ENCODE measurements at regions not wholly inside any gene's neighbourhood (a gene's known extent, or its start where the extent isn't known, plus 50 kb on each side); places are given as distances from the start of the nearest gene placed in this dataset.

DNA sequence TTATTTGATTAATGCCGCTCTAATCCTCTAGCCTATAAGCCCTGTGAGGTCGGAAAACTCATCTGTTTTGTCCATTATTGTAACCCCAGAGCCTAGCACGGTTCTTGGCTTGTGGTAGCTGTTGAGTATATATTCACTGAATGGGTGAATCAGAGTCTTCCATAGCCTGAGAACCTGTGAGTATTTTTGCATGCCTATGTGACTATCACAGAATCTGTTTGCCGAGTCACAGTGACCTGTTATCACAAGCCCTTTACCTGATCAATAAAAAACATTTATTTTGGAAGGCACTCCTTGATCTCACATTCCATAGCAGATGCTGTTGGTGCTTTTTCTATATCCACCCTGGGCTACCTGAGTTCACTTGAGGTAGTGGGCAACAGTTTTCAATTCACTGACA is 125.0 kb upstream of the STC2 start:
- no peaks in the 10 kb centered on the region for H3K36me3 ChIP-seq (ENCODE audit: insufficient read depth, low read length)
- H3K79me2 ChIP-seq (ENCODE audit: insufficient read depth, low read length): no peaks in the 10 kb centered on the region
- no peak overlapping the region for H3K4me2 ChIP-seq (ENCODE audit: low read length)
- H2AFZ ChIP-seq (ENCODE audit: low read length): no peak overlapping the region
- H3K4me3 ChIP-seq (ENCODE audit: low read depth, low read length, poor library complexity, severe bottlenecking): no peak overlapping the region
- H4K20me1 ChIP-seq (ENCODE audit: insufficient read depth, low read length): no peaks in the 10 kb centered on the region
- no peaks in the 10 kb centered on the region for H3K9me2 ChIP-seq (ENCODE audit: low read depth, low read length)
- no peak overlapping the region for H3K9ac ChIP-seq (ENCODE audit: low read length)
- TF ChIP-seq, protein P1, sequence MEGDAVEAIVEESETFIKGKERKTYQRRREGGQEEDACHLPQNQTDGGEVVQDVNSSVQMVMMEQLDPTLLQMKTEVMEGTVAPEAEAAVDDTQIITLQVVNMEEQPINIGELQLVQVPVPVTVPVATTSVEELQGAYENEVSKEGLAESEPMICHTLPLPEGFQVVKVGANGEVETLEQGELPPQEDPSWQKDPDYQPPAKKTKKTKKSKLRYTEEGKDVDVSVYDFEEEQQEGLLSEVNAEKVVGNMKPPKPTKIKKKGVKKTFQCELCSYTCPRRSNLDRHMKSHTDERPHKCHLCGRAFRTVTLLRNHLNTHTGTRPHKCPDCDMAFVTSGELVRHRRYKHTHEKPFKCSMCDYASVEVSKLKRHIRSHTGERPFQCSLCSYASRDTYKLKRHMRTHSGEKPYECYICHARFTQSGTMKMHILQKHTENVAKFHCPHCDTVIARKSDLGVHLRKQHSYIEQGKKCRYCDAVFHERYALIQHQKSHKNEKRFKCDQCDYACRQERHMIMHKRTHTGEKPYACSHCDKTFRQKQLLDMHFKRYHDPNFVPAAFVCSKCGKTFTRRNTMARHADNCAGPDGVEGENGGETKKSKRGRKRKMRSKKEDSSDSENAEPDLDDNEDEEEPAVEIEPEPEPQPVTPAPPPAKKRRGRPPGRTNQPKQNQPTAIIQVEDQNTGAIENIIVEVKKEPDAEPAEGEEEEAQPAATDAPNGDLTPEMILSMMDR (IDR thresholded peaks at IDR 0.05; ENCODE audit: low read length): no peak
- TF ChIP-seq EZH2 (IDR thresholded peaks at IDR 0.05; ENCODE audit: borderline replicate concordance, low read length): no peak
- H3K27me3 ChIP-seq (ENCODE audit: insufficient read depth, low read length): no peaks in the 10 kb centered on the region
- H3K4me1 ChIP-seq (ENCODE audit: insufficient read depth, low read length, severe bottlenecking): no peaks in the 10 kb centered on the region
- H3K27ac ChIP-seq (ENCODE audit: low read depth, low read length, poor library complexity, severe bottlenecking): no peak overlapping the region
- H3K9me3 ChIP-seq (ENCODE audit: low read length): no peaks in the 10 kb centered on the region
- H3F3A ChIP-seq (ENCODE audit: insufficient read depth, low read length): no peaks in the 10 kb centered on the region

DNA sequence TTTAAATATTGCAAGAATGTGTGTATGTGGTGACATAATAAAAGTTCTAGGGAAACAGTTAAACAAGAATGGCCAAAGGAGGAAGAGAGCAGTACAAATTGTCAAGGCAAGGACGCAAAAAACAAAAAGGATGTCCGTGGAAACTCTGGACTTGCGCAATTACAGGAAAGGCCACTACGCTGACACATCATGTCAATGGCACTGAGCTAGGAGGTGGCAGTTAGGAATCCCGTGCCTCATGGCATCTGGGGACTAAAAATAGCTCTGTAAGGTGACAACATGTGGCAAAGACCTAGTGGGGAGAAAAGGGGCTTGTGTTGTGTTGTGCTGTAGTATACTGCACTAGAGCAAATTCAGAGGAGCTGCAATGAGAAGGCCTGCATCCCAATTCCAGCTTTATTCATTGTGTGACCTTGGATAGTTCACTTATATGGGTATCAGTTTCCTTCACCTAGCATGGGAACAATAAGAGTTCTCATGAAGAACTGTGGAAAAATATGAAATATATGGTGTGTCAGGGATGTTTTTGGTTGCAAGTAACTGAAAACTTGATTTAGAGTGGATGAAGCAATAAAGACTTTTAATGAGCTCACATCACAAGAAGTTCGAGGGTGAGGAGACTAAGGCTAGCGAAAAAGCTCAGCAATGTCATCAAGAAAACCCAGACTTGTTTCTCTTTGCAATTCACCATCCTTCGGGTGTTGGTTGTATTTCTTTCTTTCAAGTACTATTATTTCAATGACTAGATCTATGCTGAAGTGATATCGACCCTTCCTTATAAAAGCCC is 124.1 kb upstream of the STC2 start:
- Histone ChIP-seq H3K79me2 (ENCODE audit: insufficient read depth, low read length) (no peaks in the 10 kb centered on the region), H3K9me2 (ENCODE audit: low read depth, low read length) (no peaks in the 10 kb centered on the region), H3F3A (ENCODE audit: insufficient read depth, low read length) (no peaks in the 10 kb centered on the region), H3K27ac (ENCODE audit: low read depth, low read length, poor library complexity, severe bottlenecking) (no peak overlapping the region), H3K27me3 (ENCODE audit: insufficient read depth, low read length) (no peaks in the 10 kb centered on the region), H3K9me3 (ENCODE audit: low read length) (no peaks in the 10 kb centered on the region), H3K4me2 (ENCODE audit: low read length) (no peak overlapping the region), H4K20me1 (ENCODE audit: insufficient read depth, low read length) (no peaks in the 10 kb centered on the region), H3K4me3 (ENCODE audit: low read depth, low read length, poor library complexity, severe bottlenecking) (no peak overlapping the region), H3K9ac (ENCODE audit: low read length) (no peak overlapping the region), H2AFZ (ENCODE audit: low read length) (no peak overlapping the region), H3K4me1 (ENCODE audit: insufficient read depth, low read length, severe bottlenecking) (no peaks in the 10 kb centered on the region), H3K36me3 (ENCODE audit: insufficient read depth, low read length) (no peaks in the 10 kb centered on the region)
- no peak for TF ChIP-seq EZH2 (IDR thresholded peaks at IDR 0.05; ENCODE audit: borderline replicate concordance, low read length)
- TF ChIP-seq, protein P1 (IDR thresholded peaks at IDR 0.05; ENCODE audit: low read length): no peak

DNA sequence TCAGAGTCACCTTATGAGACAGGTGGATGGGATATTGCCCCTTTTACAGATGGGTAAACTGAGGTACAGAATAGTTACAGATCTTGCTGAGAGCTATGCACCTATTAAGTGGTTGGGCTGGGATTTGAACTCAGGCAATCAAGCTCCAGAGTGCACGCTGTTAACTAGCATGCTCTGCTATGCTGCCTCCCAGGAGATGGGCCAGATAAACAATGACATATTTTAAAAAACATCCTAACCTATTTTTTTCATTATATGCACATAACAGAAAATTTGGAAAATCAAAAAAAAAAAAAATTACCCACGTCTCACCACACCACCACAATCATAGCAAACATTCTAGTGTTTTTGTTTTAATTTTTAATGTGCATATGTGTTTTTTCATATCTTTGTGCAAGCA is 123.4 kb upstream of the STC2 start:
- Histone ChIP-seq H2AFZ (ENCODE audit: low read length) (no peak overlapping the region), H3K4me3 (ENCODE audit: low read depth, low read length, poor library complexity, severe bottlenecking) (no peak overlapping the region), H3K9me2 (ENCODE audit: low read depth, low read length) (no peaks in the 10 kb centered on the region), H3K9me3 (ENCODE audit: low read length) (no peaks in the 10 kb centered on the region), H3K4me1 (ENCODE audit: insufficient read depth, low read length, severe bottlenecking) (no peaks in the 10 kb centered on the region), H3K27ac (ENCODE audit: low read depth, low read length, poor library complexity, severe bottlenecking) (no peak overlapping the region), H3K27me3 (ENCODE audit: insufficient read depth, low read length) (no peaks in the 10 kb centered on the region), H3F3A (ENCODE audit: insufficient read depth, low read length) (no peaks in the 10 kb centered on the region), H3K36me3 (ENCODE audit: insufficient read depth, low read length) (no peaks in the 10 kb centered on the region), H3K79me2 (ENCODE audit: insufficient read depth, low read length) (no peaks in the 10 kb centered on the region), H3K4me2 (ENCODE audit: low read length) (no peak overlapping the region), H3K9ac (ENCODE audit: low read length) (no peak overlapping the region), H4K20me1 (ENCODE audit: insufficient read depth, low read length) (no peaks in the 10 kb centered on the region)
- TF ChIP-seq, protein P1 (IDR thresholded peaks at IDR 0.05; ENCODE audit: low read length): no peak
- TF ChIP-seq EZH2 (IDR thresholded peaks at IDR 0.05; ENCODE audit: borderline replicate concordance, low read length): no peak

Measured in OCI-LY1 (cell line).